OCI-LY1 (cell line): ENCODE measurements at regions not wholly inside any gene's neighbourhood (a gene's known extent, or its start where the extent isn't known, plus 50 kb on each side); places are given as distances from the start of the nearest gene placed in this dataset.

ENCODE experiments used
- H2AFZ ChIP-seq: fragments of 200-600 bp; sonication (generic), shearing (Covaris generic); 2 replicates; pipeline ENCODE4 v1.6.0; 2014; ENCODE audit warnings: antibody characterized with exemption, mild to moderate bottlenecking, low read length
- H3F3A ChIP-seq: fragments of 200-600 bp; sonication (generic), shearing (Covaris generic); 2 replicates; pipeline ENCODE4 v1.6.0; 2014; ENCODE audit warnings: mild to moderate bottlenecking, antibody characterized with exemption, low read length, moderate library complexity; ENCODE audit not compliant: insufficient read depth
- H3K27ac ChIP-seq: fragments of 200-600 bp; sonication (generic); 2 replicates; pipeline ENCODE4 v1.5.1; 2014; ENCODE audit warnings: low read length, mixed run types, mild to moderate bottlenecking, low read depth; ENCODE audit not compliant: poor library complexity, severe bottlenecking
- H3K27me3 ChIP-seq: fragments of 200-600 bp; sonication (generic); 2 replicates; pipeline ENCODE4 v1.6.0; 2014; ENCODE audit warnings: antibody characterized with exemption, mild to moderate bottlenecking, low read length, moderate library complexity; ENCODE audit not compliant: insufficient read depth
- H3K36me3 ChIP-seq: fragments of 200-600 bp; sonication (generic); 2 replicates; pipeline ENCODE4 v1.6.1; 2014; ENCODE audit warnings: mild to moderate bottlenecking, antibody characterized with exemption, low read length, moderate library complexity, mixed read lengths; ENCODE audit not compliant: insufficient read depth
- H3K4me1 ChIP-seq: fragments of 200-600 bp; sonication (generic); 2 replicates; pipeline ENCODE4 v1.5.1; 2014; ENCODE audit warnings: mild to moderate bottlenecking, low read length, moderate library complexity; ENCODE audit not compliant: insufficient read depth, severe bottlenecking
- H3K4me2 ChIP-seq: fragments of 200-600 bp; sonication (generic), shearing (Covaris generic); 2 replicates; pipeline ENCODE4 v1.6.1; 2014; ENCODE audit warnings: low read length
- H3K4me3 ChIP-seq: fragments of 200-600 bp; sonication (generic); 2 replicates; pipeline ENCODE4 v1.5.1; 2014; ENCODE audit warnings: low read length, low read depth, mild to moderate bottlenecking, mixed read lengths; ENCODE audit not compliant: poor library complexity, severe bottlenecking
- H3K79me2 ChIP-seq: fragments of 200-600 bp; shearing (Covaris generic); 2 replicates; pipeline ENCODE4 v1.6.1; 2016; ENCODE audit warnings: mixed run types, low read length, mixed read lengths; ENCODE audit not compliant: insufficient read depth
- H3K9ac ChIP-seq: fragments of 200-600 bp; sonication (generic), shearing (Covaris generic); 2 replicates; pipeline ENCODE4 v1.6.1; 2014; ENCODE audit warnings: mild to moderate bottlenecking, low read length, mixed read lengths
- H3K9me2 ChIP-seq: fragments of 200-600 bp; sonication (generic), shearing (Covaris generic); 2 replicates; pipeline ENCODE4 v1.6.1; 2014; ENCODE audit warnings: low read depth, mild to moderate bottlenecking, low read length, mixed read lengths
- H3K9me3 ChIP-seq: fragments of 200-600 bp; shearing (Covaris generic); 2 replicates; pipeline ENCODE4 v1.6.1; 2014; ENCODE audit warnings: low read length, mixed read lengths
- H4K20me1 ChIP-seq: fragments of 200-600 bp; sonication (generic), shearing (Covaris generic); 2 replicates; pipeline ENCODE4 v1.6.0; 2016; ENCODE audit warnings: mild to moderate bottlenecking, low read length; ENCODE audit not compliant: insufficient read depth
- CTCF ChIP-seq: fragments of 200-600 bp; sonication (generic), shearing (Covaris generic); IDR thresholded peaks from 2 replicates; pipeline ENCODE4 v1.5.1; 2017; ENCODE audit warnings: mild to moderate bottlenecking, antibody characterized with exemption, low read length, moderate library complexity, mixed read lengths
- EZH2 ChIP-seq: fragments of 200-600 bp; sonication (generic), shearing (Covaris generic); IDR thresholded peaks from 2 replicates; pipeline ENCODE4 v1.8.0; 2017; ENCODE audit warnings: borderline replicate concordance, mixed run types, mild to moderate bottlenecking, antibody characterized with exemption, low read length, moderate library complexity, mixed read lengths

- Histone ChIP-seq H4K20me1 (no peaks in the 10 kb centered on the region), H3K27me3 (no peaks in the 10 kb centered on the region), H3K36me3 (no peaks in the 10 kb centered on the region), H3K9ac (no peak overlapping the region), H3K4me1 (no peaks in the 10 kb centered on the region), H3K27ac (no peak overlapping the region), H3K79me2 (no peaks in the 10 kb centered on the region), H3K9me3 (no peaks in the 10 kb centered on the region), H3K4me3 (no peak overlapping the region), H3F3A (no peaks in the 10 kb centered on the region), H3K4me2 (no peak overlapping the region), H3K9me2 (no peaks in the 10 kb centered on the region), H2AFZ (no peak overlapping the region)
- TF ChIP-seq CTCF (no peak), EZH2 (no peak)
These were observed 202.5 kb upstream of the NMUR2 start for GRCh38 chr5:152607401-152608160.

GRCh38 chr5:152608458-152608857 lies 203.4 kb upstream of the NMUR2 start:
- H3K79me2 ChIP-seq = no peaks in the 10 kb centered on the region
- no peaks in the 10 kb centered on the region for H4K20me1 ChIP-seq
- no peaks in the 10 kb centered on the region for H3K36me3 ChIP-seq
- no peaks in the 10 kb centered on the region for H3K9me2 ChIP-seq
- no peaks in the 10 kb centered on the region for H3K27me3 ChIP-seq
- H3F3A ChIP-seq = no peaks in the 10 kb centered on the region
- H3K4me1 ChIP-seq = no peaks in the 10 kb centered on the region
- no peak overlapping the region for H3K4me3 ChIP-seq
- no peak overlapping the region for H3K4me2 ChIP-seq
- TF ChIP-seq EZH2 = no peak
- TF ChIP-seq CTCF = no peak
- H2AFZ ChIP-seq = no peak overlapping the region
- no peak overlapping the region for H3K9ac ChIP-seq
- no peaks in the 10 kb centered on the region for H3K9me3 ChIP-seq
- no peak overlapping the region for H3K27ac ChIP-seq

GRCh38 chr5:152619756-152620155 lies 214.7 kb upstream of the NMUR2 start:
- H3K27me3 ChIP-seq = no peaks in the 10 kb centered on the region

More at GRCh38 chr5:152619756-152620155, 214.7 kb upstream of the NMUR2 start:
- H2AFZ ChIP-seq = no peak overlapping the region
- TF ChIP-seq EZH2 (no peak), CTCF (no peak)
- no peaks in the 10 kb centered on the region for H4K20me1 ChIP-seq
- no peaks in the 10 kb centered on the region for H3F3A ChIP-seq
- no peaks in the 10 kb centered on the region for H3K36me3 ChIP-seq
- H3K4me1 ChIP-seq = no peaks in the 10 kb centered on the region
- H3K4me2 ChIP-seq = no peak overlapping the region
- H3K79me2 ChIP-seq = no peaks in the 10 kb centered on the region
- no peaks in the 10 kb centered on the region for H3K9me3 ChIP-seq
- H3K9me2 ChIP-seq = no peaks in the 10 kb centered on the region
- no peak overlapping the region for H3K27ac ChIP-seq
- no peak overlapping the region for H3K4me3 ChIP-seq
- no peak overlapping the region for H3K9ac ChIP-seq
